Ishikawa (cell line): ENCODE measurements at regions not wholly inside any gene's neighbourhood (a gene's known extent, or its start where the extent isn't known, plus 50 kb on each side); places are given as distances from the start of the nearest gene placed in this dataset.

Source experiments
- CEBPB ChIP-seq: IDR thresholded peaks from 2 replicates; pipeline ENCODE4 v1.6.1; 2012
- CREB1 ChIP-seq: IDR thresholded peaks from 2 replicates; pipeline ENCODE4 v1.6.1; 2012; ENCODE audit warnings: low read depth
- EGR1 ChIP-seq: IDR thresholded peaks from 2 replicates; pipeline ENCODE4 v1.6.1; 2012
- EP300 ChIP-seq: IDR thresholded peaks from 2 replicates; pipeline ENCODE4 v1.6.1; 2012; ENCODE audit warnings: borderline replicate concordance
- FOXM1 ChIP-seq: IDR thresholded peaks from 2 replicates; pipeline ENCODE4 v1.6.1; 2012; ENCODE audit warnings: low read depth, borderline replicate concordance
- MAX ChIP-seq: IDR thresholded peaks from 2 replicates; pipeline ENCODE4 v1.6.1; 2012
- NFIC ChIP-seq: IDR thresholded peaks from 2 replicates; pipeline ENCODE4 v1.6.1; 2012
- RAD21 ChIP-seq: IDR thresholded peaks from 2 replicates; pipeline ENCODE4 v1.6.1; 2012; ENCODE audit warnings: low read depth
- REST ChIP-seq: IDR thresholded peaks from 2 replicates; pipeline ENCODE4 v1.6.1; 2012; ENCODE audit warnings: low read depth, mild to moderate bottlenecking
- TAF1 ChIP-seq: IDR thresholded peaks from 2 replicates; pipeline ENCODE4 v1.6.1; 2012; ENCODE audit warnings: low read depth, mild to moderate bottlenecking
- TCF12 ChIP-seq: IDR thresholded peaks from 2 replicates; pipeline ENCODE4 v1.6.1; 2012; ENCODE audit warnings: low read depth
- TEAD4 ChIP-seq: IDR thresholded peaks from 2 replicates; pipeline ENCODE4 v1.6.1; 2012
- USF1 ChIP-seq: IDR thresholded peaks from 2 replicates; pipeline ENCODE4 v1.6.1; 2012
- YY1 ChIP-seq: IDR thresholded peaks from 2 replicates; pipeline ENCODE4 v1.6.1; 2012; ENCODE audit warnings: low read depth
- ZBTB7A ChIP-seq: IDR thresholded peaks from 2 replicates; pipeline ENCODE4 v1.6.1; 2012; ENCODE audit warnings: low read depth

- TF ChIP-seq REST (no peak), TCF12 (no peak), NFIC (no peak), TEAD4 (no peak), TAF1 (no peak), ZBTB7A (no peak), USF1 (no peak), FOXM1 (no peak), MAX (no peak), EP300 (no peak)
These were observed 158.4 kb downstream of the C12orf50 start for GRCh38 chr12:87870493-87871460.

GRCh38 chr12:87870061-87870460 is 159.1 kb downstream of the C12orf50 start:
- TF ChIP-seq TEAD4, result no peak
- TF ChIP-seq FOXM1, result no peak
- no peak for TF ChIP-seq ZBTB7A
- TF ChIP-seq EGR1, result no peak

GRCh38 chr12:87866578-87867292 is 162.5 kb downstream of the C12orf50 start:
- TF ChIP-seq RAD21 (peak; percentile 51), YY1 (no peak)

GRCh38 chr12:87861791-87862190 is 167.4 kb downstream of the C12orf50 start:
- TF ChIP-seq EP300 (no peak), CEBPB (no peak), YY1 (no peak), REST (no peak), RAD21 (no peak), TCF12 (no peak), ZBTB7A (no peak), FOXM1 (no peak), USF1 (no peak), CREB1 (no peak), TEAD4 (no peak), EGR1 (no peak), NFIC (no peak), MAX (no peak), TAF1 (no peak)

- no peak for TF ChIP-seq FOXM1
- TF ChIP-seq TAF1, result no peak
- no peak for TF ChIP-seq NFIC
These were observed 175.7 kb downstream of the C12orf50 start for GRCh38 chr12:87853448-87854003.

GRCh38 chr12:87849074-87849473 is 180.1 kb downstream of the C12orf50 start:
- TF ChIP-seq USF1 (no peak), REST (no peak), EGR1 (no peak), TEAD4 (no peak), TCF12 (no peak), YY1 (no peak), NFIC (no peak), MAX (no peak), CEBPB (no peak), FOXM1 (no peak), ZBTB7A (no peak), RAD21 (no peak), TAF1 (no peak), EP300 (no peak), CREB1 (no peak)
